IMR-90 (cell line): ENCODE measurements at regions not wholly inside any gene's neighbourhood (a gene's known extent, or its start where the extent isn't known, plus 50 kb on each side); places are given as distances from the start of the nearest gene placed in this dataset.

Experiments used
- ATAC-seq: fragments of 200-7000 bp; cut with Tn5 transposase; 2 replicates; pipeline ENCODE4 v1.9.1; 2020; ENCODE audit warnings: low read depth, mild to moderate bottlenecking, moderate library complexity
- BruUV-seq: library from RNA; stranded (reverse); fragments of 400-500 nt; replicated peaks from 2 replicates; lab custom pipeline; 2021; lab: Mats Ljungman, UMichigan
- CTCF ChIA-PET: fragments of 300-600 bp; formaldehyde crosslinking; extraction: SDS; loops from one replicate; lab custom pipeline; 2021; ENCODE audit warnings: antibody characterized with exemption; lab: Yijun Ruan, JAX
- POLR2A ChIA-PET: fragments of 300-600 bp; sonication (Branson Sonifier 250); formaldehyde crosslinking; loops from one replicate; lab custom pipeline; 2022; ENCODE audit warnings: antibody characterized with exemption; ENCODE audit not compliant: unreplicated experiment; lab: Charles Lee
- DNase-seq: peaks from one replicate; pipeline ENCODE4 v3.0.0; 2013
- H2AFZ ChIP-seq: replicated peaks from 2 replicates; pipeline ENCODE3; 2013; ENCODE audit warnings: low read length, mild to moderate bottlenecking; ENCODE audit not compliant: poor library complexity
- H2AK5ac ChIP-seq: 2 replicates; pipeline ENCODE4 v1.6.1; 2013; ENCODE audit warnings: low read depth, low read length, inconsistent platforms
- H2AK9ac ChIP-seq: replicated peaks from 2 replicates; pipeline ENCODE3; 2013; ENCODE audit warnings: mild to moderate bottlenecking, low read depth, low read length, moderate library complexity; ENCODE audit not compliant: poor library complexity
- H2BK120ac ChIP-seq: 2 replicates; pipeline ENCODE4 v1.6.1; 2013; ENCODE audit warnings: low read depth, low read length, inconsistent platforms
- H2BK15ac ChIP-seq: 3 replicates; pipeline ENCODE4 v1.6.1; 2013; ENCODE audit warnings: low read depth, low read length, inconsistent platforms
- H2BK20ac ChIP-seq: 2 replicates; pipeline ENCODE4 v1.6.1; 2013; ENCODE audit warnings: low read depth, mild to moderate bottlenecking, inconsistent platforms, low read length, moderate library complexity
- H2BK5ac ChIP-seq: 2 replicates; pipeline ENCODE4 v1.6.1; 2013; ENCODE audit warnings: mild to moderate bottlenecking, low read depth, low read length, inconsistent platforms; ENCODE audit not compliant: poor library complexity, severe bottlenecking
- H3K14ac ChIP-seq: replicated peaks from 2 replicates; pipeline ENCODE4 v1.6.1; 2013; ENCODE audit warnings: low read depth, low read length, inconsistent platforms
- H3K18ac ChIP-seq: 2 replicates; pipeline ENCODE4 v1.6.1; 2013; ENCODE audit warnings: low read depth, low read length, control low read depth
- H3K23ac ChIP-seq: 2 replicates; pipeline ENCODE4 v1.6.1; 2013; ENCODE audit warnings: low read depth, low read length, inconsistent platforms
- H3K27ac ChIP-seq: 2 replicates; pipeline ENCODE4 v1.5.1; 2013; ENCODE audit warnings: mild to moderate bottlenecking, control low read depth, low read length; ENCODE audit not compliant: insufficient read depth
- H3K27me3 ChIP-seq: 2 replicates; pipeline ENCODE4 v1.6.1; 2013; ENCODE audit warnings: low read length; ENCODE audit not compliant: control insufficient read depth, insufficient read depth
- H3K36me3 ChIP-seq: 2 replicates; pipeline ENCODE4 v1.6.1; 2013; ENCODE audit warnings: low read length, mixed read lengths; ENCODE audit not compliant: control insufficient read depth, insufficient read depth
- H3K4ac ChIP-seq: 2 replicates; pipeline ENCODE4 v1.6.1; 2013; ENCODE audit warnings: low read depth, low read length, inconsistent platforms
- H3K4me1 ChIP-seq: 2 replicates; pipeline ENCODE4 v1.6.1; 2013; ENCODE audit warnings: low read length, mixed read lengths; ENCODE audit not compliant: control insufficient read depth, insufficient read depth
- H3K4me2 ChIP-seq: 2 replicates; pipeline ENCODE4 v1.6.1; 2013; ENCODE audit warnings: low read depth, mild to moderate bottlenecking, control low read depth, low read length, moderate library complexity
- H3K4me3 ChIP-seq: 2 replicates; pipeline ENCODE4 v1.5.1; 2013; ENCODE audit warnings: low read depth, mild to moderate bottlenecking, control low read depth, low read length, moderate library complexity; ENCODE audit not compliant: insufficient read depth
- H3K56ac ChIP-seq: 2 replicates; pipeline ENCODE4 v1.6.1; 2013; ENCODE audit warnings: low read length, inconsistent platforms; ENCODE audit not compliant: insufficient read depth; ENCODE audit errors: extremely low read depth
- H3K79me1 ChIP-seq, 2 experiments: 2 replicates each; pipeline ENCODE4 v1.6.1; 2013; ENCODE audit warnings: low read length in 2 of 2, inconsistent platforms in 1 of 2, low read depth in 1 of 2
- H3K9ac ChIP-seq: 2 replicates; pipeline ENCODE4 v1.6.1; 2013; ENCODE audit warnings: low read depth, low read length, control low read depth
- H3K9me1 ChIP-seq: 2 replicates; pipeline ENCODE4 v1.6.1; 2013; ENCODE audit warnings: low read length, inconsistent platforms; ENCODE audit not compliant: insufficient read depth
- H3K9me3 ChIP-seq: 2 replicates; pipeline ENCODE4 v1.6.1; 2013; ENCODE audit warnings: low read length; ENCODE audit not compliant: control insufficient read depth, insufficient read depth
- H4K20me1 ChIP-seq: 2 replicates; pipeline ENCODE4 v1.6.1; 2013; ENCODE audit warnings: low read length, inconsistent platforms; ENCODE audit not compliant: insufficient read depth
- H4K5ac ChIP-seq: 2 replicates; pipeline ENCODE4 v1.6.1; 2013; ENCODE audit warnings: mild to moderate bottlenecking, low read depth, low read length, control low read depth
- H4K8ac ChIP-seq, 2 experiments: 2 replicates each; pipeline ENCODE4 v1.6.1; 2013; ENCODE audit warnings: low read depth in 2 of 2, low read length in 2 of 2, control low read depth in 1 of 2, inconsistent platforms in 1 of 2
- H4K91ac ChIP-seq: 2 replicates; pipeline ENCODE4 v1.6.1; 2013; ENCODE audit warnings: low read depth, low read length, inconsistent platforms; ENCODE audit not compliant: insufficient read depth
- BHLHE40 ChIP-seq: fragments of 150-350 bp; IDR thresholded peaks from 2 replicates; pipeline ENCODE4 v1.6.1; 2016; ENCODE audit warnings: mild to moderate bottlenecking, low read depth, low read length
- CEBPB ChIP-seq: IDR thresholded peaks from 2 replicates; pipeline ENCODE4 v1.6.1; 2012; ENCODE audit warnings: low read depth, low read length, improper control_type of control experiment
- FOS ChIP-seq: fragments of 150-350 bp; IDR thresholded peaks from 2 replicates; pipeline ENCODE4 v1.6.1; 2016; ENCODE audit warnings: low read depth, low read length
- MAFK ChIP-seq: IDR thresholded peaks from 2 replicates; pipeline ENCODE4 v1.6.1; 2012; ENCODE audit warnings: low read depth, low read length, improper control_type of control experiment
- MXI1 ChIP-seq: IDR thresholded peaks from 2 replicates; pipeline ENCODE4 v1.6.1; 2012; ENCODE audit warnings: low read depth, mild to moderate bottlenecking, low read length, moderate library complexity, borderline replicate concordance
- POLR2A ChIP-seq: IDR thresholded peaks from 2 replicates; pipeline ENCODE4 v1.6.1; 2012; ENCODE audit warnings: mild to moderate bottlenecking, low read depth, low read length
- WGBS, 2 experiments: methylation state at CpG; one replicate each; pipeline versions ENCODE4 v1.1.5 to v1.1.7; 2013; ENCODE audit warnings: missing lambda C conversion rate in 2 of 2; ENCODE audit not compliant: insufficient read length in 1 of 2; ENCODE audit errors: extremely low coverage in 2 of 2; 5-methylcytosine and 5-hydroxymethylcytosine counted together
- dilution Hi-C: fragments of 300-500 bp; cut with HindIII; formaldehyde crosslinking; loops from one replicate; pipeline ENCODE4 v1.14.3; 2018; ENCODE audit warnings: low sequenced_read_pairs; ENCODE audit not compliant: unreplicated experiment
- in situ Hi-C: fragments of 300-500 bp; cut with MboI; formaldehyde crosslinking; loops from 3 replicates; pipeline ENCODE4 v1.14.3; 2019; ENCODE audit warnings: low sequenced_read_pairs, inconsistent platforms, mixed read lengths
- intact Hi-C: fragments of 100-400 bp; cut with micrococcal nuclease; formaldehyde crosslinking; loops from 2 replicates; pipeline ENCODE4 v1.10.0; 2022

DNA sequence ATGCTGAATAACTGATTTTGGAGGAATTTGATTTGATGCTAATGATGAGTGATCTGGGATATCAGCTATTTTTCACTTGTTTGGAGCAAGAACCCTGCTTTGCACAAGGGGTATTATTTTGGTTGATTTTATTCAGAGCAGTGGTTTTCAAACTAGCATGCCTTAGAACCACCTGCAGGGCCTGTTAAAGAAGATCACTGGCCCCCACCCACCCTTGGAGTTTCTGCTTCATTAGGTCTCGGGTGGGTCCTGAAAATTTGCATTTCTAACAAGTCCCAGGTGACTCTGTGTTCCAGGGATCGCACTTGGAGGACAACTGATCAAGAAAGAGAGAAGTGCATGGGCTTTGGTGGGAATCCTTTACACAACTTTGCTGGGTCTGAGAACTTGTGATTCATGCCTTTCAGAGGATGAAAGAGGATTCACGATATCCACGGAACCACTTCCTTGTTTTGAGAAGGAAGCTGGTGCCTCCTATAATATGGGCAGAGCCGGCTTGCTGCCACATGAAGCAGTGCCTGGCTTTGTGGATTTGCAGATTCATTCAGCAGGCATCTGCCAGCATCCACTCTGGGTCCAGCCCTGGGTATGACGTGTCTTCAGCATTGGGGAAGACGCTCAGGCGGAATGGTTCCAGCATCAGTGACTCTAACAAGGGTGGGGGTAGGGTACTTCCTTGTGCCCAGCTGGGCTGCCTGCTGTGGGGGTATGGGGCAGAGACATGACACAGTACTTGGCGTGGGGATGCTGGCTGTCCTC is 106.6 kb upstream of the PITX1 start (continued):
- no peak for TF ChIP-seq MAFK

DNA sequence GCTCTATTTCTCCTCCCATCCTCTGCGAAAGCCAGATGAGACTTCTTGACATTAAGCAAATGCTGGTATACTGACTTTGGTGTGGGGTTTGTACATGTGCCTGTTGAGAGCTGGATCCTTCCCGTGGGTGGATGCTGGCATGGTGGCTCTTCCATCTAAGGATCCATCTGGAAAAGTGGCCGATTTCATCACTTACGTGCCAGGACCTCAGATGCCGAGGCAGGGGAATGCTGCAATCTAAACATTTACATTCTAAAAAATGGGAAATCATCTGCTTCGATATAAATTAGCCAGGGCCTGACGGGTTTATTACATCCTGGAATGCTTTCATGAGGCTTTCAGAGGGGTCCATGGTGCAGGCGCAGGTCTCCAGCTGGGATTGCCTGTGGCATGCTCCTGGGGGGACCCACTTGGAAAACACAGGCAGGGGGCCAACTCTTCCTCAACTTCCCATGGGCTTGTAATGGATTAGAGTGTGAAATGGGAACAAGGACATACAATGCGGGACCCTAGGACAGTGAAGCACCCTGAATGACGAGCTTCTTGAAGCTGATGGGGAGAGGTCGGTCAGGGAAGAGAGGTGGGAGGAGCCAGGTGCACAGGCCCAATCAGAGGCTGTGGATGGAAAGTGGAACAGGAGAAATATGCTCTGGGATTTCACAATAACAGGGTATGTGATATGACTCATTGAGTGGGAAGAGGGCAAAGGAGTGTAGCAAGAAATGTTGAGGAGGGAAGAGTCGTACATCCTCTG is 105.5 kb upstream of the PITX1 start:
- ATAC-seq (peak; percentile 83), DNase-seq (peak; percentile 96)
- ChIA-PET CTCF (interaction anchor here (0.9 to 1.5 kb wide), 4 partner anchors 35 to 66 kb away, joined by 3 read pairs; no protein-coding TSS in a partner anchor), POLR2A (interaction anchor here (0.5 to 1.4 kb wide), 11 partner anchors 8 to 870 kb away, joined by 3 to 10 read pairs (median 4); no protein-coding TSS in a partner anchor)
- H3K79me1 ChIP-seq: peaks cover 0 to 24% of the 10 kb centered on the region in 2 experiments; a peak in 2 of 4 replicates
- H2AK5ac ChIP-seq: peak overlapping the region; percentile 93
- peak overlapping the region; percentile 98 for H3K18ac ChIP-seq
- BruUV-seq: no TSS peak
- no peaks in the 10 kb centered on the region for H3K9me3 ChIP-seq
- no peak for TF ChIP-seq POLR2A
- TF ChIP-seq MXI1: peak; percentile 46; the same call in 1 of the 2 replicates
- peak; percentile 100 for TF ChIP-seq CEBPB
- peak; percentile 92 for TF ChIP-seq FOS
- peak; percentile 63 for TF ChIP-seq BHLHE40
- H3K4me1 ChIP-seq: peaks cover 45% of the 10 kb centered on the region
- peak overlapping the region; percentile 99 for H3K27ac ChIP-seq
- peak overlapping the region; percentile 91 for H2AFZ ChIP-seq
- peak overlapping the region; percentile 97 for H3K56ac ChIP-seq
- H2AK9ac ChIP-seq: peak overlapping the region; percentile 86
- H4K20me1 ChIP-seq: no peaks in the 10 kb centered on the region
- no peak overlapping the region; the same call in 1 of the 2 replicates for H3K4me3 ChIP-seq
- H2BK120ac ChIP-seq: peak overlapping the region; percentile 98
- peak overlapping the region; percentile 97 for H2BK5ac ChIP-seq
- H2BK20ac ChIP-seq: peak overlapping the region; percentile 99
- no peaks in the 10 kb centered on the region for H3K36me3 ChIP-seq
- H3K14ac ChIP-seq: peak overlapping the region; percentile 95
- H4K91ac ChIP-seq: peak overlapping the region; percentile 99
- peak overlapping the region; percentile 98 for H3K23ac ChIP-seq
- H3K27me3 ChIP-seq: no peaks in the 10 kb centered on the region
- H4K8ac ChIP-seq: peak overlapping the region; percentile 49 to 96
- peak overlapping the region; percentile 63 for H3K9ac ChIP-seq
- in situ Hi-C loops: no loop called here
- dilution Hi-C loops: no loop called here
- H3K4ac ChIP-seq: peak overlapping the region; percentile 99
- peak overlapping the region; percentile 97 for H4K5ac ChIP-seq
- WGBS, 2 experiments: 2% methylated on average over 8 of the region's 12 CpGs; no CpG with 5 or more reads in 1 of the 2 experiments
- peaks cover 52% of the 10 kb centered on the region for H3K9me1 ChIP-seq
- intact Hi-C loops: loop anchor here (2.0 to 5.0 kb wide), 2 partner anchors 48 to 107 kb away; no protein-coding TSS in a partner anchor
- H3K4me2 ChIP-seq: peak overlapping the region; percentile 80
- peak overlapping the region; percentile 91 for H2BK15ac ChIP-seq
